ENCODE measurements at regions not wholly inside any gene's neighbourhood (a gene's known extent, or its start where the extent isn't known, plus 50 kb on each side); places are given as distances from the start of the nearest gene placed in this dataset.

DNA sequence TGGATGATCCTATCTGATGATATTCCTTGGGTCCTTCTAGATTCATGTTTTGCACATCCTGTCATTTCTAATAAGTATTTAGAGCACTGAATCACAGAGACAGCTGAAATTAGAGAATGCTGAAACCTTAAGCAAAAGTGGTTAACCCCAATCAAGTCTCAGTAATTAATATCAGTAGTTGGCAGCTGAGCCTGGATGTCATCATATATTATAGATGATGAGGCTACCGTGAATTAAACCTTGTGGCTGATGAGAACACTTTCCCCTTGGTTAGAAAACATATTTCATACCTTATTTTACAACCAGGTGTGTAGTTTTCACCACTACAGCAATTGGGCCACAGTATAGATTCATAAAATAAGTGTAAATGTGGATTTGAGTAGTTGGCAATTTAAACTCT lies 499.0 kb downstream of the PDGFC start:
- no peak for ATAC-seq
- intact Hi-C loops (cut with DNase I) = loop anchor here (10.0 kb wide), 1 partner anchor 572 kb away; no protein-coding TSS in a partner anchor
- TF ChIP-seq, protein P1, sequence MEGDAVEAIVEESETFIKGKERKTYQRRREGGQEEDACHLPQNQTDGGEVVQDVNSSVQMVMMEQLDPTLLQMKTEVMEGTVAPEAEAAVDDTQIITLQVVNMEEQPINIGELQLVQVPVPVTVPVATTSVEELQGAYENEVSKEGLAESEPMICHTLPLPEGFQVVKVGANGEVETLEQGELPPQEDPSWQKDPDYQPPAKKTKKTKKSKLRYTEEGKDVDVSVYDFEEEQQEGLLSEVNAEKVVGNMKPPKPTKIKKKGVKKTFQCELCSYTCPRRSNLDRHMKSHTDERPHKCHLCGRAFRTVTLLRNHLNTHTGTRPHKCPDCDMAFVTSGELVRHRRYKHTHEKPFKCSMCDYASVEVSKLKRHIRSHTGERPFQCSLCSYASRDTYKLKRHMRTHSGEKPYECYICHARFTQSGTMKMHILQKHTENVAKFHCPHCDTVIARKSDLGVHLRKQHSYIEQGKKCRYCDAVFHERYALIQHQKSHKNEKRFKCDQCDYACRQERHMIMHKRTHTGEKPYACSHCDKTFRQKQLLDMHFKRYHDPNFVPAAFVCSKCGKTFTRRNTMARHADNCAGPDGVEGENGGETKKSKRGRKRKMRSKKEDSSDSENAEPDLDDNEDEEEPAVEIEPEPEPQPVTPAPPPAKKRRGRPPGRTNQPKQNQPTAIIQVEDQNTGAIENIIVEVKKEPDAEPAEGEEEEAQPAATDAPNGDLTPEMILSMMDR (IDR thresholded peaks at IDR 0.05) = no peak
- no peak overlapping the region for H3K4me3 ChIP-seq
- H3K36me3 ChIP-seq = no peaks in the 10 kb centered on the region
- H3K4me1 ChIP-seq = no peaks in the 10 kb centered on the region
- no peak overlapping the region for H3K27ac ChIP-seq
- H3K27me3 ChIP-seq (ENCODE audit: low read depth) = no peaks in the 10 kb centered on the region
- H3K9me3 ChIP-seq = no peaks in the 10 kb centered on the region
- DNase-seq = no peak

DNA sequence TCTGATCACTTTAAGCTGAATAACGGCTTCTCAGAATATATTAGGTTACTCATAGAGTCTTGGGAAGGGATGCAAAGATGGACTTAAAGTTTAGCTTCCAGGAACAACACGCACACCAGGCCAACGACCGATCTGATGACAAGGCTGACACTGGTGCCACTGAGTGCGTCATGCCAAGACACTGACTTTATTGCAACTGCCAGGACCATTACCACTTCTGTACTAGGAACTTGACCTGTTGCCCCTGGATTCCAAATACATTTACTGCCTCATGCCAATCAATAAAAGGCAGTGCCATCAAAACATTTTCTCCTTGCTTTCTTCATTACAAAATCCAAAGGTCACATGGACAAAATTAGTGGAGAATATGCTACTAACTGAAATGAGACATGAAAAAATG lies 505.9 kb upstream of the CTSO start:
- intact Hi-C loops (cut with DNase I) = no loop called here
- no peak overlapping the region for H3K4me3 ChIP-seq
- DNase-seq (no peak), ATAC-seq (no peak)
- no peaks in the 10 kb centered on the region for H3K4me1 ChIP-seq
- TF ChIP-seq, protein P1 (IDR thresholded peaks at IDR 0.05) = no peak
- no peaks in the 10 kb centered on the region for H3K36me3 ChIP-seq
- H3K27me3 ChIP-seq (ENCODE audit: low read depth) = no peaks in the 10 kb centered on the region
- no peaks in the 10 kb centered on the region for H3K9me3 ChIP-seq
- H3K27ac ChIP-seq = no peak overlapping the region

DNA sequence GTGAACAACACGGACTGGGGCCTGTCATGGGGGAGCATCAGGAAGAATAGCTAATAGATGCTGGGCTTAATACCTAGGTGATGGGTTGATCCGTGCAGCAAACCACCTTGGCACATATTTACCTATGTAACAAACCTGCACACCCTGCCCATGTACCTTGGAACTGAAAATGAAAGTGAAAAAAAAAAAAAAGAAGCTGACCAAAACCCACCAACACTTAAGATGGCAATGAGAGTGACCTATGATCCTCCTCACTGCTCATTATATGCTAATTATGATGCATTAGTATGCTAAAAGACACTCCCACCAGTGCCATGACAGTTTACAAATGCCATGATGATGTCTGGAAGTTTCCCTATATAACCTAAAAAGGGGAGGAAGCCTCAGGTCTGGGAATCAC lies 503.2 kb upstream of the CTSO start:
- ATAC-seq = no peak
- H3K9me3 ChIP-seq = no peaks in the 10 kb centered on the region

DNA sequence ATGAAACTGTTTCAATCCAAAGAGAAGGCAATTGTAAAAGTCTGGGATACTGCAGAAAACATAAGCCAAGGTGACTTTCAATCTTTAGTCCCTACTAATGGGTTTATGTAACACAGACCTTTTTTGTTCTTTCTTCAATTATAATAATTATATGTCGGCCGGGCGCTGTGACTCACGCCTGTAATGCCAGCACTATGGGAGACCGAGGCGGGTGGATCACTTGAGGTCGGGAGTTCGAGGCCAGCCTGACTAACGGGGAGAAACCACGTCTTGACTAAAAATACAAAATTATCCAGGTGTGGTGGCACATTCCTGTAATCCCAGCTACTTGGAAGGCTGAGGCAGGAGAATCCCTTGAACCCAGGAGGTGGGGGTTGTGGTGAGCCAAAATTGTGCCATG lies 489.8 kb upstream of the CTSO start:
- Histone ChIP-seq H3K4me3 (no peak overlapping the region), H3K9me3 (no peaks in the 10 kb centered on the region), H3K36me3 (no peaks in the 10 kb centered on the region), H3K27ac (no peak overlapping the region), H3K27me3 (ENCODE audit: low read depth) (no peaks in the 10 kb centered on the region), H3K4me1 (no peaks in the 10 kb centered on the region)
- TF ChIP-seq, protein P1 (IDR thresholded peaks at IDR 0.05) = no peak
- ATAC-seq (no peak), DNase-seq (no peak)
- intact Hi-C loops (cut with DNase I) = no loop called here

More for the DNA sequence above, 503.2 kb upstream of the CTSO start:
- intact Hi-C loops (cut with DNase I) = no loop called here
- no peak for DNase-seq
- Histone ChIP-seq H3K4me1 (no peaks in the 10 kb centered on the region), H3K36me3 (no peaks in the 10 kb centered on the region), H3K4me3 (no peak overlapping the region), H3K27ac (no peak overlapping the region), H3K27me3 (ENCODE audit: low read depth) (no peaks in the 10 kb centered on the region)
- TF ChIP-seq, protein P1 (IDR thresholded peaks at IDR 0.05) = no peak

DNA sequence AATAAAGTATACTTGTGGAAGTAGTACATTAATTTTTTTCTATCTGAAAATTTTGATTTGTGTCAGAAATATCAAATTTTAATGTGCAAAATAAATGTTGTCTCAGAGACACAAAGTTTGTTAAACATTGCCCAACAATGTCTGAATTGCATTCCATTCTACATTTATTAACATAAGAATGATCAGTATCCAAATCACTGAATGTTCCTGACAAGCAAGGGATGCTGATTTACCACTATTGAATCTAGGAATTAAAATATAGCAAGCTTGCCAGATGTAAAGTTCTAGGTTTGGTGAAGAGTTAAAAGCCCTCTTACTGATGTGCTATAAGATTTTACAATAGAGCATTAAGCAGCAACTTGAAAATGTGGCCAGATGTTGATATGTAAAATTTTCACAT lies 489.2 kb upstream of the CTSO start:
- H3K4me3 ChIP-seq = no peak overlapping the region
- intact Hi-C loops (cut with DNase I) = no loop called here
- H3K36me3 ChIP-seq = no peaks in the 10 kb centered on the region

More for the DNA sequence above, 489.2 kb upstream of the CTSO start:
- H3K4me1 ChIP-seq = no peaks in the 10 kb centered on the region
- no peaks in the 10 kb centered on the region for H3K27me3 ChIP-seq (ENCODE audit: low read depth)
- H3K27ac ChIP-seq = no peak overlapping the region
- no peak for ATAC-seq
- TF ChIP-seq, protein P1 (IDR thresholded peaks at IDR 0.05) = no peak
- no peak for DNase-seq
- H3K9me3 ChIP-seq = no peaks in the 10 kb centered on the region
